Neuron (in vitro differentiated cells): ENCODE measurements at regions not wholly inside any gene's neighbourhood (a gene's known extent, or its start where the extent isn't known, plus 50 kb on each side); places are given as distances from the start of the nearest gene placed in this dataset.
A peak's percentile ranks its signal among the peaks of the same experiment; 100 is the strongest.

ENCODE experiments used
- H2AFZ ChIP-seq: one replicate; pipeline ENCODE4 v1.6.1; 2013; ENCODE audit warnings: low read depth, mild to moderate bottlenecking, inconsistent platforms, low read length, moderate library complexity
- H3K27me3 ChIP-seq: one replicate; pipeline ENCODE4 v1.6.1; 2013; ENCODE audit warnings: low read length; ENCODE audit not compliant: insufficient read depth
- H3K36me3 ChIP-seq: one replicate; pipeline ENCODE4 v1.6.1; 2013; ENCODE audit warnings: low read length; ENCODE audit not compliant: insufficient read depth
- H3K4me1 ChIP-seq: one replicate; pipeline ENCODE4 v1.6.1; 2013; ENCODE audit warnings: low read length; ENCODE audit not compliant: insufficient read depth
- H3K4me3 ChIP-seq: 2 replicates; pipeline ENCODE4 v1.5.1; 2013; ENCODE audit warnings: mild to moderate bottlenecking, low read length, moderate library complexity
- H3K9me3 ChIP-seq: one replicate; pipeline ENCODE4 v1.6.1; 2013; ENCODE audit warnings: low read length

- Histone ChIP-seq H3K36me3 (no peaks in the 10 kb centered on the region), H3K4me3 (no peak overlapping the region), H3K9me3 (no peaks in the 10 kb centered on the region), H3K27me3 (no peaks in the 10 kb centered on the region), H2AFZ (no peak overlapping the region), H3K4me1 (peaks cover 8% of the 10 kb centered on the region)
Measured at GRCh38 chr2:111698089-111698488, 185.9 kb downstream of the ANAPC1 start.

- H3K4me1 ChIP-seq = peaks cover 8% of the 10 kb centered on the region
- no peaks in the 10 kb centered on the region for H3K9me3 ChIP-seq
- H3K36me3 ChIP-seq = no peaks in the 10 kb centered on the region
- no peak overlapping the region for H3K4me3 ChIP-seq
- no peak overlapping the region for H2AFZ ChIP-seq
- no peaks in the 10 kb centered on the region for H3K27me3 ChIP-seq
Measured at GRCh38 chr2:111698743-111699554, 185.0 kb downstream of the ANAPC1 start.

- Histone ChIP-seq H3K27me3 (no peaks in the 10 kb centered on the region), H3K9me3 (no peaks in the 10 kb centered on the region), H2AFZ (no peak overlapping the region), H3K4me1 (peaks cover 23% of the 10 kb centered on the region), H3K36me3 (no peaks in the 10 kb centered on the region), H3K4me3 (no peak overlapping the region)
Measured at GRCh38 chr2:111701266-111701665, 182.7 kb downstream of the ANAPC1 start.

- Histone ChIP-seq H3K36me3 (no peaks in the 10 kb centered on the region), H3K9me3 (no peaks in the 10 kb centered on the region), H3K4me3 (no peak overlapping the region), H3K4me1 (peaks cover 23% of the 10 kb centered on the region), H2AFZ (no peak overlapping the region), H3K27me3 (no peaks in the 10 kb centered on the region)
Measured at GRCh38 chr2:111701798-111702118, 182.2 kb downstream of the ANAPC1 start.

GRCh38 chr2:111702119-111702803, 181.7 kb downstream of the ANAPC1 start:
- Histone ChIP-seq H3K4me1 (peaks cover 23% of the 10 kb centered on the region), H3K9me3 (no peaks in the 10 kb centered on the region), H3K36me3 (no peaks in the 10 kb centered on the region), H3K4me3 (no peak overlapping the region), H2AFZ (peak overlapping the region; percentile 4), H3K27me3 (no peaks in the 10 kb centered on the region)

GRCh38 chr2:111702804-111703196, 181.2 kb downstream of the ANAPC1 start:
- no peak overlapping the region for H3K4me3 ChIP-seq
- no peaks in the 10 kb centered on the region for H3K36me3 ChIP-seq
- no peaks in the 10 kb centered on the region for H3K27me3 ChIP-seq
- peak overlapping the region; percentile 4 for H2AFZ ChIP-seq
- no peaks in the 10 kb centered on the region for H3K9me3 ChIP-seq
- peaks cover 23% of the 10 kb centered on the region for H3K4me1 ChIP-seq

- no peaks in the 10 kb centered on the region for H3K36me3 ChIP-seq
- no peak overlapping the region for H2AFZ ChIP-seq
- H3K4me3 ChIP-seq = no peak overlapping the region
- H3K4me1 ChIP-seq = peaks cover 21% of the 10 kb centered on the region
- no peaks in the 10 kb centered on the region for H3K27me3 ChIP-seq
- H3K9me3 ChIP-seq = no peaks in the 10 kb centered on the region
Measured at GRCh38 chr2:111703759-111704158, 180.2 kb downstream of the ANAPC1 start.

- peaks cover 19% of the 10 kb centered on the region for H3K4me1 ChIP-seq
Measured at GRCh38 chr2:111704246-111704645, 179.7 kb downstream of the ANAPC1 start.

GRCh38 chr2:111705239-111705638, 178.8 kb downstream of the ANAPC1 start:
- Histone ChIP-seq H2AFZ (peak overlapping the region; percentile 21), H3K36me3 (no peaks in the 10 kb centered on the region), H3K27me3 (no peaks in the 10 kb centered on the region), H3K4me3 (no peak overlapping the region), H3K9me3 (no peaks in the 10 kb centered on the region), H3K4me1 (peaks cover 19% of the 10 kb centered on the region)

More at GRCh38 chr2:111704246-111704645, 179.7 kb downstream of the ANAPC1 start:
- Histone ChIP-seq H2AFZ (no peak overlapping the region), H3K27me3 (no peaks in the 10 kb centered on the region), H3K9me3 (no peaks in the 10 kb centered on the region), H3K4me3 (no peak overlapping the region), H3K36me3 (no peaks in the 10 kb centered on the region)

GRCh38 chr2:111705711-111706336, 178.2 kb downstream of the ANAPC1 start:
- Histone ChIP-seq H3K4me3 (no peak overlapping the region), H3K27me3 (no peaks in the 10 kb centered on the region), H3K4me1 (peaks cover 19% of the 10 kb centered on the region), H3K9me3 (no peaks in the 10 kb centered on the region), H2AFZ (peak overlapping the region; percentile 21), H3K36me3 (no peaks in the 10 kb centered on the region)

GRCh38 chr2:111706481-111707001, 177.5 kb downstream of the ANAPC1 start:
- Histone ChIP-seq H3K9me3 (no peaks in the 10 kb centered on the region), H2AFZ (no peak overlapping the region), H3K27me3 (no peaks in the 10 kb centered on the region), H3K4me3 (no peak overlapping the region), H3K36me3 (no peaks in the 10 kb centered on the region), H3K4me1 (peaks cover 19% of the 10 kb centered on the region)

GRCh38 chr2:111707700-111708099, 176.3 kb downstream of the ANAPC1 start:
- peaks cover 15% of the 10 kb centered on the region for H3K4me1 ChIP-seq
- no peak overlapping the region for H2AFZ ChIP-seq
- no peaks in the 10 kb centered on the region for H3K36me3 ChIP-seq
- no peak overlapping the region for H3K4me3 ChIP-seq
- no peaks in the 10 kb centered on the region for H3K27me3 ChIP-seq
- peaks cover 4% of the 10 kb centered on the region for H3K9me3 ChIP-seq
